Astrocyte (in vitro differentiated cells and primary cell): ENCODE measurements at regions not wholly inside any gene's neighbourhood (a gene's known extent, or its start where the extent isn't known, plus 50 kb on each side); places are given as distances from the start of the nearest gene placed in this dataset.

Experiments
- EZH2 ChIP-seq: IDR thresholded peaks from 2 replicates; pipeline ENCODE4 v1.6.1; 2012; ENCODE audit warnings: mild to moderate bottlenecking, low read length, inconsistent platforms; ENCODE audit not compliant: insufficient read depth
- TF ChIP-seq, protein P1 (sequence below): IDR thresholded peaks from 2 replicates; pipeline ENCODE4 v1.5.1; 2011; ENCODE audit warnings: low read depth, mild to moderate bottlenecking, inconsistent platforms, low read length, moderate library complexity; ENCODE audit not compliant: insufficient read depth

DNA sequence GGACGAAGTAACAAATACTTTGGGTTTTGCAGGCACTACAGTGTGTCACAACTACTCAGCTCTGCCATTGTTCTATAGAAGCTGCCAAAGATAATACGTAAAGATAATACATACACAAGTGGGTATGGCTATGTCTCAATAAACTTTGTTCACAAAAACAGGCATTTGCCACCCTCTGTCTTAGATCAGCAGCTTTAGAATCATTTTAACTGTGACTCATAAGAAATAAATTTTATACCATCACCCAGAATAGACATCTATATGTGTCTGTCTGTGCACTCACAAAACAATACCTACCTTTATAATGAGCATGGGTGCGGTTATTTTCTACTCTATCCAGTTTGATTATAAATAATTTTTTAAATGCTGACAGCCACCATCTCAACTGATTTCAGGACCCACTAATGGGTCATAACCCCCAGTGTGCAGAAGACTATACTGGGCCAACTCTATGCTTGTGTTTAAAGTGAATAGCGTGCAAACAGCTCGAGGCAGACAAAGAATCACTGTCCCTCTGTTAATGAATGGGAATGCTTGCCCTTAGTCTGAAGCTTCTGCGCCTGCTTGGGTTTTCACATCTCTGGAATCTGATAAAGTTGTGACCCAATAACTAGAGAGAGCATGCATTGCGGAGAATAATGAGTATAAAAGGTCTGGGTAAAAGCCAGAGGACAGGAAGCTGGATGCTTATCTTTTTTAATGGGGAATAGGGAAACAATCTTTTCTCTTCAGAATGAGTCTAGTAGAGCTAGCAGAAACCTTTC, 216.2 kb downstream of the PLPP3 start:
- TF ChIP-seq, protein P1, sequence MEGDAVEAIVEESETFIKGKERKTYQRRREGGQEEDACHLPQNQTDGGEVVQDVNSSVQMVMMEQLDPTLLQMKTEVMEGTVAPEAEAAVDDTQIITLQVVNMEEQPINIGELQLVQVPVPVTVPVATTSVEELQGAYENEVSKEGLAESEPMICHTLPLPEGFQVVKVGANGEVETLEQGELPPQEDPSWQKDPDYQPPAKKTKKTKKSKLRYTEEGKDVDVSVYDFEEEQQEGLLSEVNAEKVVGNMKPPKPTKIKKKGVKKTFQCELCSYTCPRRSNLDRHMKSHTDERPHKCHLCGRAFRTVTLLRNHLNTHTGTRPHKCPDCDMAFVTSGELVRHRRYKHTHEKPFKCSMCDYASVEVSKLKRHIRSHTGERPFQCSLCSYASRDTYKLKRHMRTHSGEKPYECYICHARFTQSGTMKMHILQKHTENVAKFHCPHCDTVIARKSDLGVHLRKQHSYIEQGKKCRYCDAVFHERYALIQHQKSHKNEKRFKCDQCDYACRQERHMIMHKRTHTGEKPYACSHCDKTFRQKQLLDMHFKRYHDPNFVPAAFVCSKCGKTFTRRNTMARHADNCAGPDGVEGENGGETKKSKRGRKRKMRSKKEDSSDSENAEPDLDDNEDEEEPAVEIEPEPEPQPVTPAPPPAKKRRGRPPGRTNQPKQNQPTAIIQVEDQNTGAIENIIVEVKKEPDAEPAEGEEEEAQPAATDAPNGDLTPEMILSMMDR: no peak
- no peak for TF ChIP-seq EZH2
